Right forelimb (tissue), 1 donor: ENCODE measurements at regions not wholly inside any gene's neighbourhood (a gene's known extent, or its start where the extent isn't known, plus 50 kb on each side); places are given as distances from the start of the nearest gene placed in this dataset.
"Not testable (repeated sequence)": the region's sequence is repeated elsewhere in the genome, so short reads cannot be mapped to it uniquely, and the experiment has no call there.

Experiments
- DNase-seq: peaks from one replicate; pipeline ENCODE4 v3.0.0-alpha.2; 2018

GRCh38 chr2:198277181-198277580, 472.8 kb downstream of the PLCL1 start:
- no peak for DNase-seq

GRCh38 chr2:198273660-198274059, 469.3 kb downstream of the PLCL1 start:
- no peak for DNase-seq

GRCh38 chr2:198270157-198270556, 465.8 kb downstream of the PLCL1 start:
- not testable (repeated sequence) for DNase-seq

GRCh38 chr2:198268519-198268918, 464.1 kb downstream of the PLCL1 start:
- no peak for DNase-seq

- no peak for DNase-seq
Measured at GRCh38 chr2:198259496-198259895, 455.1 kb downstream of the PLCL1 start.

GRCh38 chr2:198254536-198255090, 450.2 kb downstream of the PLCL1 start:
- no peak for DNase-seq

- no peak for DNase-seq
Measured at GRCh38 chr2:198253995-198254394, 449.6 kb downstream of the PLCL1 start.

- DNase-seq = no peak
Measured at GRCh38 chr2:198252472-198252871, 448.1 kb downstream of the PLCL1 start.

- DNase-seq = no peak
Measured at GRCh38 chr2:198242093-198242492, 437.7 kb downstream of the PLCL1 start.

DNA sequence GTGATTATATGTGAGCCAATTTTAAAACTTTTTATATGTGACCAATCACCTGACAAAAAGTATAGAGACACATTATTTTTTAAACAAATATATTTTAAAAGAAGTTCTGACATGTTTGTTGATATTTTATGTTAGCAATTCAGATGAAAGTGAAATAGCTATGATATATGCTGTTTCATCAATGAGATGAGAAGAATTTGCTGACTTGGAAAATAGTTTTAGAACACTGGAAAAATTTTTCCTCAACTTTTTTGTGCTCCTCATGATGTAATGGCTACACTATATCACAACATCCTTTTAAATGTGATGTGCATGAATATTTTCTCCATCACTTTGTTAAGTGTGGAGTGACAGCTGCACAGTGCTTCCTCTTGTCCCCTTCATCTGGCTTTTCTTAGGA, 434.0 kb downstream of the PLCL1 start:
- DNase-seq = no peak

DNA sequence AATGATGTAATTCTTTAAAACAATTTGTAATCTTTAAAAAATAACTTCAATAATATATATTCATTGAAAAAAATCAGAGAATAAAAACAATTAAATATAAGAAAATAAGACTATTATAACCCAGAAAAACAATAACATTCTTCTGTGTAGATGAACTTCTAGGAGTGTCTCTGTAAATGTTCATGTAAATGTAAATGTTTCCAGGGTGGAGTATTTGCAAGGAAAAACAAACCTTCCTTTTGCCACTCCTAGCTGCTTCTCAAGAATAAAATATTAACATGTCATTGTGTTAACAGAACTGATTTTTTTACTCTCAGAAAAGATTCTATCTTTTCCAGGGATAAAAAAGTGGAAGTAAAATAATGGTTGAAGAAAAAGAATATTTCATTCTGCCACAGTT, 431.9 kb downstream of the PLCL1 start:
- DNase-seq = no peak

DNA sequence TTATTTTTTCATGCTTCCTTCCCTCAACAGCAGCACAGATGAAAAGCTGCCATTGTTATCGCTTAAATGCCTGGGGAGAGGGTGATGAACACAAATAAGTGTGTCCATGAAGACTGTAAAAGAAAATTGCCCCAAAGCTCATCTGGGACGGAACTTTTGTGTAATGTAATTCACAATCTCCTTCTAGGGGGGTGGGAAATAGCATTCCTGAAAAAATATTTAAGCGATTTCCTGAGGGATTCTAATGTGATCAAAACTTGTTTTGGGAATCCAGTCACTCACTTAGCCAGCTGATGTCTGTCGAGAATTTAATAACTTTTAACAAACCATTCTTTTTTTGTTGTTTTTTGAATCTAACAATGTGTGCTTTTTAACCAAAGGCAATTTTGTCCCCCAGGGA, 427.9 kb downstream of the PLCL1 start:
- DNase-seq = no peak

- no peak for DNase-seq
Measured at GRCh38 chr2:198231562-198231961, 427.2 kb downstream of the PLCL1 start.

DNA sequence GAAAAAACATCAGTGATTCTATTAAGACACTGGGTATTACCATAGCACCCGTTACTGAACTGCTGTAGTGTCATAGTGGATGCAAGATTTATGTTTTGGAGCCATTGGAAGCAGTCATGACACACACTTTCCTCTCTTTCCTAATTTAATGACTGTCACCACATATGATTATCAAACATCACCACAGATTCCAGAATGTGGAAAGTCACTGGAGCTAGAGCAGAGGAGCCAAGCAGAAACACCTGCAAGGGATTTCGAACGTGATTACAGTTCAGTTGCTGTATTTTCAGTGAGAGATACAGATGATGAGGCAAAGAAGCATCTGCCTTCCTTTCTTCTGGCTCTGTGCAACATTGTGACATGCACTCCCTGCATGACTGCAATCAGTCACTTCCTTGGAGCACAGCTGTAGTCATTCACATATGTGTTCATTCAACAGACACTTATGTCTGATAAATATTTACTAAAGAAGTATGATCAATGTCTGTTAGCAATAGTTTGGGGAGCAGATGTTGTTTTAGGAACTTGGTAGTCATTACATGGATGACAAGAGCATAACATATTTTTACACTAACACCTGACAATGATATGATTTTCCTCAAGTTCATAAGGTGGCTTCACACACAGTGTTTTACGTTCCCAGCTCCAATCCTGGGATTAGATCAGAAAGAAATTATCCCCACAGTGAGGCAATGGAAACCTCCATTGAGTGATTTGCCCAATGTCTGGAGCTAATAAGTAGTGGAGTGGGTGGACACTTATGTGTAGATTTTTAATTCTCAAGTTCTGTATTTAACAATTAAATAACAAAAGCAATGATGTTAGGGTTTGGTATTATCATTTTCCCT, 416.6 kb downstream of the PLCL1 start:
- no peak for DNase-seq

DNA sequence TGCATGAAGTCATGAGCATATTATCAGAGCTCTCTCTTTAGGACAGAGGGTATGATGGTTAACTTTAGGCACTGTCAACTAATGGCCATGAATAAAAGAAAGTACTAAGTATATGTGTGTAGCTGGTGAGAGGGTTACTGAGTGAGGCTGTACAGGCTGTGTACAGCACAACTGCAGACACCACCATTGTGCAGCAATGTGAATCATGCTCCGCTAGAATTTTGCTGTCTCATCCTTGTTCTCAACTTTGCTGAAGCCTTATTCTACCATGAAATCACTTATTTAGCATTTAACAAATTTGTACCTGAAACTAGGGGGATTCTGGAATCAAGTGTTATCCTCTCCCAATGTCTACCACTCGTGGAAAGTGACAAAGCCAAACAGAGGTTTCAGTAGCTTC, 414.9 kb downstream of the PLCL1 start:
- no peak for DNase-seq

GRCh38 chr2:198214114-198214596, 409.8 kb downstream of the PLCL1 start:
- DNase-seq = no peak

DNA sequence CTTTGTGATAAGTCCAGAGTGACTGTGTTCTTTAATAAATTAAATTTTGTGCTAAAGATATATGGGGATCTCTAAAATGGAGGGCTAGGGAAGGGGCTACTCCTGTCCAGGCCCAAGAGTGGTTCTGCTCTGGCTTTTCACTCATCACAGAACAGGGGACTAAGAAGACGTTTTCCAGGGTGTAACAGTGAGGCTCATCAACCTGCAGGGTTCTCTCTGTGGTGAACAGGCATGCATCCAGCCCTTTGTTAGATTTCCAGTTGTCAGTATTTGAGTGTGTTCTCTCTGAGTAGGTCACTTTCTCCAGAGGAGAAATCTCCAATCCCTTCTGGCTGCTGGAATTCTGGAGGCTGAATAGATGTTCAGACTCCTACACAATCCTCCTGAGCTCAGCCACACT, 408.9 kb downstream of the PLCL1 start:
- DNase-seq = no peak

DNA sequence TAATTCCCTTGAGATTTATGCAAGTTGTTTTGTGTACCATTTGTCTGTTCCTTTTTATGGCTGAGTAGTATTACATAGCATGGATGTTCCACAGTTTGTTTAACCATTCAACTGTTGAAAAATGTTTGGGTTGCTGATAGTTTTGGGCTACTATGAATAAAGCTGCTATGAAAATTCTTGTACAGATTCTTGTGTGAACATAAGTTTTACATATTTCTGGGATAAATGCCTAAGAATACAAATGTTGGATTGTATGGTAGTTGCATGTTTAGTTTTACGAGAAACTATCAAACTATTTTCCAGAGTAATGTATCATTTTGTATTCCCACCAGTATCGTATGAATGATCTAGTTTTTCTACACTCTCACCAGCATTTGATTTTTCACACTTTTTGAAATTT, 407.3 kb downstream of the PLCL1 start:
- DNase-seq = no peak

GRCh38 chr2:198203336-198204069, 399.1 kb downstream of the PLCL1 start:
- DNase-seq = no peak
